HEK293T (cell line): ENCODE measurements at regions not wholly inside any gene's neighbourhood (a gene's known extent, or its start where the extent isn't known, plus 50 kb on each side); places are given as distances from the start of the nearest gene placed in this dataset.

ENCODE experiments used
- FOXM1 ChIP-seq: fragments of 450-650 bp; IDR thresholded peaks from 2 replicates; pipeline ENCODE4 v1.6.1; 2017; ENCODE audit warnings: mild to moderate bottlenecking, borderline replicate concordance
- TARDBP ChIP-seq: fragments of 450-650 bp; IDR thresholded peaks from 2 replicates; pipeline ENCODE4 v1.6.1; 2016

GRCh38 chr10:44468965-44469364, 84.1 kb upstream of the CXCL12 start:
- no peak for TF ChIP-seq TARDBP
- no peak for TF ChIP-seq FOXM1
